PC-3 (cell line): ENCODE measurements at regions not wholly inside any gene's neighbourhood (a gene's known extent, or its start where the extent isn't known, plus 50 kb on each side); places are given as distances from the start of the nearest gene placed in this dataset.

ENCODE experiments used
- CTCF ChIP-seq: fragments of 300-600 bp; sonication (generic); conservative IDR thresholded peaks from 2 replicates; pipeline ENCODE4 v1.5.1; 2017; ENCODE audit warnings: antibody characterized with exemption, low read depth, mild to moderate bottlenecking, low read length
- EZH2 ChIP-seq: fragments of 300-600 bp; sonication (generic); IDR thresholded peaks from one replicate; pipeline ENCODE4 v1.6.1; 2017; ENCODE audit warnings: antibody characterized with exemption, mild to moderate bottlenecking, low read length; ENCODE audit not compliant: unreplicated experiment
- EZH2phosphoT487 ChIP-seq: fragments of 300-600 bp; sonication (generic); IDR thresholded peaks from 2 replicates; pipeline ENCODE4 v1.6.1; 2018; ENCODE audit warnings: mild to moderate bottlenecking, antibody characterized with exemption, low read length, borderline replicate concordance

- TF ChIP-seq CTCF: no peak
- TF ChIP-seq EZH2: no peak
- no peak for TF ChIP-seq EZH2phosphoT487
Measured at GRCh38 chr13:60318186-60318585, 78.8 kb upstream of the TDRD3 start.
